Activated CD4-positive, alpha-beta T cell treated with anti-CD3 and anti-CD28 coated beads, Interleukin-2, amount 10 ng/mL, durations not matched to agents 24 days and 14 days (primary cell): ENCODE measurements at regions not wholly inside any gene's neighbourhood (a gene's known extent, or its start where the extent isn't known, plus 50 kb on each side); places are given as distances from the start of the nearest gene placed in this dataset.

Experiments
- DNase-seq: peaks from one replicate; pipeline ENCODE4 v3.0.0; 2022
- H3K27ac Mint-ChIP-seq: one replicate; pipeline ENCODE4 v1.8.0; 2022; ENCODE audit warnings: mild to moderate bottlenecking, mixed read lengths
- H3K27me3 Mint-ChIP-seq: one replicate; pipeline ENCODE4 v1.8.0; 2022; ENCODE audit warnings: mixed read lengths
- H3K36me3 Mint-ChIP-seq: one replicate; pipeline ENCODE4 v1.8.0; 2022; ENCODE audit warnings: low read depth, mild to moderate bottlenecking, mixed read lengths
- H3K4me1 Mint-ChIP-seq: one replicate; pipeline ENCODE4 v1.8.0; 2021; ENCODE audit warnings: mixed read lengths
- H3K4me3 Mint-ChIP-seq: one replicate; pipeline ENCODE4 v1.8.0; 2022; ENCODE audit warnings: mild to moderate bottlenecking, moderate library complexity, mixed read lengths
- H3K9me3 Mint-ChIP-seq: one replicate; pipeline ENCODE4 v1.8.0; 2021; ENCODE audit warnings: mixed read lengths
- intact Hi-C: fragments of 100-400 bp; cut with micrococcal nuclease; formaldehyde crosslinking; loops from one replicate; pipeline ENCODE4 v1.15.1; 2023

DNA sequence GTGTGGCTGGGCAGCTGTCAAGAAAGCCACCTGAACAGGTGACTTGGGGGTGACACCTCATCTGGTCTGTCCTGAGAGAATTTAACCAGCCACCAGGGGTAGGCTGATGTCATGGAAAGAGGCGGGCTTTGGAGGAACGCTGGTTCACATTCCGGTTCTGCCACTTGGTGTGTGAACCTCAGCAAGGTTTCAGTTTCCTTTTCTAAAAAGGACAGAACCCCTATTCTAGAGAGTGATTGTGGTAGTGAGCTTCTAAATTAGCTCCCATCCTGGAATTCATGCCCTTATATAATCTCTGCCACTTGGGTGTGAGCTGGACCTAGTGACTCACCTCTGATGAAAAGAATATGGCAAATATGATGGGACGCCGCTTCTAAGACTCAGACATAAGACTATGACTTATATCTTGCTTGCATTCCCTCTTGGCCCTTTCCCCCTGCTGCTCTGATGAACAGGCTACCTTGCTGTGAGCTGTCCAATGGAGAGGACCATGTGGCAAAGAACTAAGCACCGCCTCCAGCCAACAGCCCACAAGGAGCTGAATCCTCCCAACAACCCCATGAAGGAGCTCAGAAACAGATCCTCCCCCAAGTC lies 332.1 kb downstream of the RRAGC start:
- DNase-seq = peak; percentile 94
- peaks cover 21% of the 10 kb centered on the region for H3K4me1 Mint-ChIP-seq
- H3K9me3 Mint-ChIP-seq = peaks cover 3% of the 10 kb centered on the region
- H3K27me3 Mint-ChIP-seq = peaks cover 9% of the 10 kb centered on the region
- intact Hi-C loops = no loop called here
- H3K4me3 Mint-ChIP-seq = peak overlapping the region; percentile 63
- peak overlapping the region; percentile 86 for H3K27ac Mint-ChIP-seq
- no peaks in the 10 kb centered on the region for H3K36me3 Mint-ChIP-seq

DNA sequence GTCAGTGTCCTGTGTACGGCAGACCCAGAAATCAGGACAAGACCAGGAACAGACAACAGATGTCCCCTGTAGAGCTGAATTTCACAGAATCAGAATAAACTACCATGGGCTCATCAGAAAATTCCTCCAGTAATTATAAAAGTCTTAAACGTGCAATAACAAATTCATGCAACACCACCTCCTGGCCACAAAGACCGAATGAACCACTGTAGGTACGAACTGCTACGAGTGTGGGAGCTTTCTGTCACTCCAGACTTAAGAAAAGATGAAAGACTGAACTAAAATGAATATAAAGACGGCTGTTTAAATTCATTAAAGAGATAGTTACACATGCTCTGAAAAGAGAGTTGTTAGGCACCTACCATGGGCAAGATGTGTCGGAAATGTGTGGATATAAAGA lies 333.5 kb downstream of the RRAGC start:
- H3K4me3 Mint-ChIP-seq = no peak overlapping the region
- DNase-seq = no peak
- H3K36me3 Mint-ChIP-seq = no peaks in the 10 kb centered on the region
- H3K4me1 Mint-ChIP-seq = peaks cover 21% of the 10 kb centered on the region
- peak overlapping the region; percentile 12 for H3K27ac Mint-ChIP-seq
- H3K27me3 Mint-ChIP-seq = peaks cover 14% of the 10 kb centered on the region
- peaks cover 3% of the 10 kb centered on the region for H3K9me3 Mint-ChIP-seq
- intact Hi-C loops = no loop called here

DNA sequence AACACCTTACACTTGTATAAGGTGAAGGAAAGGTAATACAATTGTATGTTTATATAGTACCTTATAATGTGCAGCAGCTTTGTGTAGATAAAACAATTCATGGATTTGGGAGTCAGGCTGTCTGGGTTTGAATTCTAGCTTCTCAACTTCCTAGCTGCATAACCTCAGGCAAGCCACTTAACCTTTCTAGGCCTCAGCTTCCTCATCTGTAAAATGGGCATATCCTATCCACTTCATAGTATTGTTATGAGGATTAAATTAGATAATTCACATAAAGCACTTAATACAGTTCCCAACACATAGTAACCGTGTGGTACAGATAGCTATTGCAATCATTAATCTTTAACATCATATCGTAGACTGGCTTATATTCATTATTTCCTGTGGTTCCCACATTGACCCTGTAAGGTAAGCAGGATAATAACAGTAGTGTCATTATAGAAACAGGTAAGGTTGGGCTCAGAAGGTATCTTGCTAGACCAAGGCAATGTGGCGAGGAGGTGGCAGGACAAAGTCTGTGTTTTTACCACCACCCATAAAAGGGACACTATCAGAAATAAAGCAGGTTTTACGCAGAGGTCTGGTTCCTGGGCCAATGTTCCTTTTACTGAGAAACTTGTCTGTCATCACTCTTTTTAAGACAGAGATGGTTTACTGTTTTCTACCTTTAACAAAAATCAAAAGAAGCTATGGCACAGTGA lies 334.1 kb downstream of the RRAGC start:
- intact Hi-C loops = no loop called here
- no peak for DNase-seq
- Mint-ChIP-seq H3K9me3 (peaks cover 3% of the 10 kb centered on the region), H3K27ac (no peak overlapping the region), H3K4me3 (no peak overlapping the region), H3K27me3 (peaks cover 14% of the 10 kb centered on the region), H3K36me3 (no peaks in the 10 kb centered on the region), H3K4me1 (peaks cover 21% of the 10 kb centered on the region)

DNA sequence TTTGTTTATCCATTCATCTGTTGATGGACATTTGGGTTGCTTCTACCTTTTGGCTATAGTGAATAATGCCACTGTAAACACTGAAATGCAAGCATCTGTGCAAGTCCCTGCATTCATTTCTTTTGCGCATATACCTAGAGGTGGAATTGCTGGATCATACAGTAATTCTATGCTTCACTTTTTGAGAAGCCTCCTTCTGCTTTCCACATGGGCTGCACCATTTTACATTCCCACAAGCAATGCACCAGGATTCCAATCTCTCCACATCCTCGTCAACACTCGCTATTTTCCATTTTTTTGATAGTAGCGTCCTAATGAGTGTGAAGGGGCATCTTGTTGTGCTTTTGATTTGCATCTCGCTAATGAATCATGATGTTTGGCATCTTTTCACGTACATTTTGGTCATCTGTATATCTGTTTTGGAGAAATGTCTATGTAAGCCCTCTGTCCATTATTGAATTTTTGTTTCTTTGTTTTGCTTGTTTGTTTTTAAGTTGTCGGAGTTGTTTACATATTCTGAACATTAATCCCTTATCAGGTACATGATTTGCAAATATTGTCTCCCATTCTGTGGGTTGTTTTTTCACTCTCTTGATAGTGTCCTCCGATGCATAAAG lies 335.4 kb downstream of the RRAGC start:
- H3K27ac Mint-ChIP-seq = no peak overlapping the region
- H3K4me3 Mint-ChIP-seq = no peak overlapping the region
- no peak for DNase-seq
- H3K36me3 Mint-ChIP-seq = no peaks in the 10 kb centered on the region
- intact Hi-C loops = no loop called here
- H3K4me1 Mint-ChIP-seq = peaks cover 23% of the 10 kb centered on the region
- peaks cover 3% of the 10 kb centered on the region for H3K9me3 Mint-ChIP-seq
- H3K27me3 Mint-ChIP-seq = peaks cover 22% of the 10 kb centered on the region

DNA sequence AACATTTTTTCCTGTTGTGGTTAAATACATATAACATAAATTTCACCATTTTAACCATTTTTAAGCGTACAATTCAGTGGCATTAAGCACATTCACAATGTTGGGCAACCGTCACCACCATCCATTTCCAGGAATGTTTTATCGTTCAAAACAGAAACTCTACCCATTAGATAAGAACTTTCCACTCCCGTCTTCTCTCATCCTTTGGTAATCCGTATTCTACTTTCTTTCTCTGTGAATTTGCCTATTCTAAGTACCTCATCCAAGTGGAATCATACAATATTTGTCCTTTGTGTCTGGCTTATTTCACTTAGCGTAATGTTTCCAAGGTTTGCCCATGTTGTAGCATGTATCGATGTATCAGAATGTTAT lies 336.0 kb downstream of the RRAGC start:
- no peaks in the 10 kb centered on the region for H3K36me3 Mint-ChIP-seq
- H3K9me3 Mint-ChIP-seq = peaks cover 3% of the 10 kb centered on the region
- peaks cover 24% of the 10 kb centered on the region for H3K27me3 Mint-ChIP-seq
- H3K4me1 Mint-ChIP-seq = peaks cover 21% of the 10 kb centered on the region
- no peak overlapping the region for H3K4me3 Mint-ChIP-seq
- intact Hi-C loops = no loop called here
- DNase-seq = no peak
- H3K27ac Mint-ChIP-seq = no peak overlapping the region

DNA sequence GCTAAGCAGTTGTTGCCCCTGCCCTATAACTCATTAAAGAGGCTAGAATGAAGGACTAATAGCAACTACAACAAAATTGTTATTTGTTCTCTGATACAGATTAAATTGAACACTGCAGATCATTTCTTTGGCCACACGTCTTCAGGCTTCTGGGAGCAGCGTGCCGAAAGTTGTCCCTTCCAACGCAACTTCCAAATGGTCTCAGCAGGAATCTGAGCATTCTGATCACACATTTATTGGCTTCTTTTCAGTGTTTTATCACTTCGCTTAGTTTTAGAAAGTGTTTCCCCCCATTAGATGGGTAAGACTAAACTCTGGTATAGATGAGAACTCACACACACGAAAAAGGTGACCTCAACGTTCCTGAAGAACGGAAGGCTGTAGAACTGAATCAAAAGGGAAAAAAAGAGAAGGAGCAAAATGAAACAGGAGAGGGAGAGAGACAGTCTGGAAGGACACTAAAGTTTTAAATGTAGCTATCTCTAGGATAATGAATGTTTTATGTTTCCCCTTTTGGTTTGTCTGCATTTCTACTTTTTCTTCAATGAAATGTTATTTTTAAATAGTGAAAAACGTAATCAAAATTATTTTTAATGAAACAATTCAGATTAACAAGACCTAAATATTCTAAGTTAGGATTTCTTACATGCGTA lies 336.5 kb downstream of the RRAGC start:
- DNase-seq = no peak
- H3K36me3 Mint-ChIP-seq = no peaks in the 10 kb centered on the region
- intact Hi-C loops = no loop called here
- H3K4me3 Mint-ChIP-seq = no peak overlapping the region
- peaks cover 3% of the 10 kb centered on the region for H3K9me3 Mint-ChIP-seq
- H3K27me3 Mint-ChIP-seq = peaks cover 24% of the 10 kb centered on the region
- peaks cover 16% of the 10 kb centered on the region for H3K4me1 Mint-ChIP-seq
- no peak overlapping the region for H3K27ac Mint-ChIP-seq

DNA sequence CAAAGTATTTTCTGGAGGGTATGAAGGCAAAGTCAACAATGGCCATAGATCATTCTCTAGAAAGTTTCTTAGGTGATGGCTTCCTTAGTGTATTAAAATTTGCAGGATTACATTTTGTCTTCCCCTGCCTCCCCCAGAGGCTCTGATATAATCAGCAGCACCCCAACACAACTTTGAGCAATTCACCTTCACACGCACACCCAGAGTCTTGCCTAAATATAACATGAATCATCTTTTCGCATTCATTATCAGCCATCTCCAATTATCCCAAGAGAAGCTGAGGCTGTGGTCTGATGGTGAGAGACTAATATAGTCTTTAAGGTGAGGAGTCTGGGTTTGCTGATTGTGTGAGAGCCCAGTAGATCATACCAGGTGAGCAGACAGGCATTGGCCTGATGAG lies 343.0 kb downstream of the RRAGC start:
- Mint-ChIP-seq H3K36me3 (no peaks in the 10 kb centered on the region), H3K4me1 (peaks cover 1% of the 10 kb centered on the region), H3K4me3 (no peak overlapping the region), H3K27me3 (peaks cover 16% of the 10 kb centered on the region), H3K27ac (no peak overlapping the region), H3K9me3 (no peaks in the 10 kb centered on the region)
- DNase-seq = no peak
- intact Hi-C loops = no loop called here

DNA sequence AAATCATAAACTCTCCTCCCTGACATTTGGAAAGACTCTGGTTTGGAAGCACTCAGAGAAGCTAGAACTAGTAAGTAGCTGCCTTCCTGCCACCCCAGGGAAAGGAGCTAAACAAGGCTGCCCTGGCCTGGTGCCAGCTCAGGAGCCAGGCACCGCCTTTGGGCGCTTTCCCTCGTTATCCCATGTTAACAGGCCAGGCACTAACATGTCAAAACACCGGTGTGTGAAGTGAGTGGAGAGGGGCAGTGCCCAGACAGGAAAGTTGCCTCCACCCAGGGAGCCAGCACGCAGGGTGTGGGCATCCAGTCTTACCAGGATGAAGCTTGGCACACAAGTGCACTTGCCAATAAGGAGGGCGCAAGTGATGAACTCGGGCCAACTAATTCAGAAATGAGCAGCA lies 346.8 kb downstream of the RRAGC start:
- no peaks in the 10 kb centered on the region for H3K4me1 Mint-ChIP-seq
- no peak for DNase-seq
- no peak overlapping the region for H3K27ac Mint-ChIP-seq
- H3K36me3 Mint-ChIP-seq = no peaks in the 10 kb centered on the region
- intact Hi-C loops = no loop called here
- H3K27me3 Mint-ChIP-seq = peaks cover 30% of the 10 kb centered on the region
- no peak overlapping the region for H3K4me3 Mint-ChIP-seq
- H3K9me3 Mint-ChIP-seq = no peaks in the 10 kb centered on the region

DNA sequence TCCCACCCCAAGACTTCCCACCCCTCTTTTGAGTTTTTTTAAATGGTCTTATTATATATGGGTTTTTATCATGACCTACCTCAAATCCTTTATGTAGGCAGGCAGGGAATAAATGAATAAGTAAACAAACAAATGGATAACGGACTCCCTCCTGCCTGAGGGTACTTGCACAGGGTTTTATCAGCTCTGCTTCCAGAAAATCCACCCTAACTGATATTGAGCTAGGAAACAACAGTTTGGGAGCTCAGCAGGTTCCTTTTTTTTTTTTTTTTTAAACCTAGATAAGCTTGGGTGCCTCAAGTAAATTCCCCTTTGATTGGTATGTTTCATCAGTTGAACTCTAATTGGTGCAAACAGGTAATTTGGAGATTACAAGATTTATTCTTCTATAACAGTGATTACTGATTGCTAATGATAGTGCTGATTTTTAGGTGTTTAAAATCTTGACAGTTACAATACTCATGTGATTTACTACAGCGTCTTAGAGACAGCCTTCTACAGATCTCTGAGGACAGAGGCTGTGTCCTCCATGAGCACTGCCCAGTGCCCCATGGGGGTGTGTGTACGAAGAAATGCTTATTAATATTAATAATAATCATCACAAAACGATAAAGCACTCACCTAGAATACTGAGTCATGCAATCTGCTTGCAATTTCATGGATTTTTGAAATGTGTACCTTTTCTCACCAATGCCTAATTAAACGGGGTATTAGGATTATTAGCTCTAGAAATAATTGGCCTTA lies 347.4 kb downstream of the RRAGC start:
- no peak overlapping the region for H3K27ac Mint-ChIP-seq
- no peaks in the 10 kb centered on the region for H3K4me1 Mint-ChIP-seq
- H3K4me3 Mint-ChIP-seq = no peak overlapping the region
- DNase-seq = no peak
- no peaks in the 10 kb centered on the region for H3K36me3 Mint-ChIP-seq
- no peaks in the 10 kb centered on the region for H3K9me3 Mint-ChIP-seq
- intact Hi-C loops = no loop called here
- H3K27me3 Mint-ChIP-seq = peaks cover 30% of the 10 kb centered on the region

DNA sequence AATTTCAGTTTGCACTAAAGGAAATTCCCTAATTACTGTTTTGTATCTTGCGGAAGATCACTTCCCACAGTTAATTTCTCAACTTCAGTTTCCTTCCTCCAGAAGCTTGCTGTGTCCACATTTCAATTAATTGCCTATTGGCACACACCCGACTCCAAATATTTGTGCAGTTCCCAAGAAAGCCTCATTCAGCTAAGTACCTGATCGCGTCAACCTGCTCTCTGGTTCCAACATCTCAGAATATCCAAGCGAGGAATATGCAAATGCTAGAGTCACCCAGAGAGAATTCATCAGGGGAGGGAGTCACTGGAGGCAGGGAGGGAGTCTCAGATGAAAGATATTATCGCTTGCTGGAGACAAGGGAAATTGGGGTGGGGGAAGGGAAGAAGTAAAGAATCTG lies 351.3 kb downstream of the RRAGC start:
- Mint-ChIP-seq H3K4me3 (no peak overlapping the region), H3K27ac (no peak overlapping the region), H3K4me1 (no peaks in the 10 kb centered on the region), H3K36me3 (no peaks in the 10 kb centered on the region), H3K9me3 (no peaks in the 10 kb centered on the region), H3K27me3 (peaks cover 53% of the 10 kb centered on the region)
- no peak for DNase-seq
- intact Hi-C loops = no loop called here

DNA sequence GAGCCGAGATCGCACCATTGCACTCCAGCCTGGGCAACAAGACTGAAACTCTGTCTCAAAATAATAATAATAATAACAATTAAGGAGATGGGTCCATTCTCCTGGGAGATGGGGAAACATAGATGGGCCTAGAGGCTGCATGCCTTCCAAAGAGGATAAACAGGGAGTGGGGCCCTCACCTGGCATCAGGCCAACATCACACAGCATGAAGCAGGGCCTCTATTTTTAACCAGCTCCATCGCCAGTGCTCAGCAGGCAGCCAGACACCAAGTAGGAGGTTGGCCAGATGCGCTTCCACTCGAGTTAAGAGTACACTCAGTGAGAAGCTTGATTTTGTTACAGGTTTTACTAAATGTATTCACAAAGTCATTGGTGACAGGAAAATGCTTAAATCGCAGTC lies 352.0 kb downstream of the RRAGC start:
- Mint-ChIP-seq H3K36me3 (no peaks in the 10 kb centered on the region), H3K27me3 (peaks cover 53% of the 10 kb centered on the region), H3K4me3 (no peak overlapping the region), H3K27ac (no peak overlapping the region), H3K4me1 (no peaks in the 10 kb centered on the region), H3K9me3 (no peaks in the 10 kb centered on the region)
- no peak for DNase-seq
- intact Hi-C loops = no loop called here

DNA sequence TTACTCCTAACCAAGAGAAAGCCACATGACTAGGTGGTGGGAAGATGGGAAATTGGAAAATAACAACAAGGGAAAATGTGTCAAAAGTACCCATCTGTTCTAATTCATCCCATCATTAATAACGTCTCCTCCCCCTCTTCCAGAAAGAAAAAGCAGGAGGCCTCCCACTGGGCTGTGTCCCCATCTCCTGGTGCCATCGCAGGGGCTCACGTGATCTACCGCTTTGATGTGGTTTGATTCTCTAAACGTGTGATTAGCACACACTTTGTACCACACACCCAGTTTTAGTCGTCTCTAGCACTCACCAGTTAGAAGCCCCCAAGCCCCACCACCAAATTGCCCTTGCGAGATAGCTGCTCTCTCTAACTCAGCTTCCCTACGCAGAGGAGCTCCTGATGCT lies 353.6 kb downstream of the RRAGC start:
- Mint-ChIP-seq H3K27me3 (peaks cover 50% of the 10 kb centered on the region), H3K27ac (no peak overlapping the region), H3K36me3 (no peaks in the 10 kb centered on the region), H3K9me3 (no peaks in the 10 kb centered on the region), H3K4me3 (no peak overlapping the region), H3K4me1 (no peaks in the 10 kb centered on the region)
- no peak for DNase-seq
- intact Hi-C loops = no loop called here

DNA sequence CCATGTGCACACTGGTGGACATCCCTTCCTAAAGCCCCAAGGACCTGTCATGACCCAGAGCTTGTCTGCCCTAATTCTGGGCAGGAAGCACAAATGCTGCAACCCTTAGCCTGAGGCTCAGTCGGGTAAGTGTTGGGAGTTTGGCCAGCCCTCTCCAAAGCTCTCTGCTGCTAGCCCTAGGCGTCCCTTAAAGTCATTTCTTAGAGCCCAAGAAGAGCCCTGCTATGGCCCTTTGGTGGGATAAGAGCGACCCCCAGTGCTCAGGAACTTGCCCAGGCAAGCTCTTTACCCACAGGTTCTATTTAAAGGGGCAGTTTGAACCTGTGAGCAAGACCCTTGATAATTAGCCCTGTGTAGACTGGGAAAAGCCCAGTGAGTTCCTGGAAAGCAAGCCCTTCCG lies 356.8 kb downstream of the RRAGC start:
- no peak overlapping the region for H3K4me3 Mint-ChIP-seq
- peaks cover 6% of the 10 kb centered on the region for H3K4me1 Mint-ChIP-seq
- intact Hi-C loops = no loop called here
- H3K27me3 Mint-ChIP-seq = peaks cover 39% of the 10 kb centered on the region
- H3K36me3 Mint-ChIP-seq = no peaks in the 10 kb centered on the region
- no peak for DNase-seq
- no peak overlapping the region for H3K27ac Mint-ChIP-seq
- H3K9me3 Mint-ChIP-seq = no peaks in the 10 kb centered on the region

DNA sequence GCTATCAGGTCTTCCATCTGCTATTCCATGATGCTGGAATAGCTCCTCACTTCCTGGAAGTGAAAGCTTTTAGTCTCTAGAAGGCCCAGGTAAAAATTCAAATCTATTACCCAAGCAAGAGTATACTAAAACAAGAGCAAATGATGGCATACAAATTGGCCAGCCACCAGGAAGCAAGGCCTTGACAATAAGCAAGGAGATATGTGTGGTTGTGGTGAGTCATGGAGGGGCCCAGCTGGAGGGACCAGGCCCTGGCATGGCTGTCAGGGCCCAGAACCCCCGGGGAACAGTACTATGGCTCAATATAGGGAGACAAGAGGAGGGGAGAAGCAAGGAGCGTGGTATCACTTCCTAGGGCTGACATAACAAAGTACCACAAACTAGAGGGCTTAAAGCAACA lies 358.7 kb downstream of the RRAGC start:
- intact Hi-C loops = no loop called here
- H3K9me3 Mint-ChIP-seq = no peaks in the 10 kb centered on the region
- peaks cover 6% of the 10 kb centered on the region for H3K4me1 Mint-ChIP-seq
- no peaks in the 10 kb centered on the region for H3K36me3 Mint-ChIP-seq
- no peak for DNase-seq
- H3K4me3 Mint-ChIP-seq = no peak overlapping the region
- H3K27ac Mint-ChIP-seq = no peak overlapping the region
- peaks cover 38% of the 10 kb centered on the region for H3K27me3 Mint-ChIP-seq
